GF-D8 (cell line): ENCODE measurements at regions not wholly inside any gene's neighbourhood (a gene's known extent, or its start where the extent isn't known, plus 50 kb on each side); places are given as distances from the start of the nearest gene placed in this dataset.

Experiments used
- DNase-seq: peaks from one replicate; lab custom pipeline; 2025; lab: John Stamatoyannopoulos, UW

DNA sequence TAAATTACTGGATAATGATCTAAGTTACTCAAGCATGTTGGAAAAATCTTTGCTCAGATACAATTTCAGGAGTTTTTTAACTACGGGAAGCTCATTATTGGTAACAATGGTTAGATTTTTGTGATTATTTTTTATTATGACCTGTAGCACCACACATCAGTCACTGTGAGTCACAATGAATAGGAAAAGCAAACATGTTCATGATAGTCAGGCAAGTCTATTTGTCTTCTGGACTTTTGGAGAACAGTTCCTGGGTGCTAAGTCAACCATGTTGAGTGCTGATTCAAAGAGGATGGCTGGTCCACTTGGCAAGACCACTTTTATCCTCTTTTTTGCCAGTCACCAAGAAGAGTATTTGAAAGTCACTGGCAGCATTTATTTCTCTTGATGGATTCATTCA lies 403.2 kb downstream of the KIF4B start:
- no peak for DNase-seq

DNA sequence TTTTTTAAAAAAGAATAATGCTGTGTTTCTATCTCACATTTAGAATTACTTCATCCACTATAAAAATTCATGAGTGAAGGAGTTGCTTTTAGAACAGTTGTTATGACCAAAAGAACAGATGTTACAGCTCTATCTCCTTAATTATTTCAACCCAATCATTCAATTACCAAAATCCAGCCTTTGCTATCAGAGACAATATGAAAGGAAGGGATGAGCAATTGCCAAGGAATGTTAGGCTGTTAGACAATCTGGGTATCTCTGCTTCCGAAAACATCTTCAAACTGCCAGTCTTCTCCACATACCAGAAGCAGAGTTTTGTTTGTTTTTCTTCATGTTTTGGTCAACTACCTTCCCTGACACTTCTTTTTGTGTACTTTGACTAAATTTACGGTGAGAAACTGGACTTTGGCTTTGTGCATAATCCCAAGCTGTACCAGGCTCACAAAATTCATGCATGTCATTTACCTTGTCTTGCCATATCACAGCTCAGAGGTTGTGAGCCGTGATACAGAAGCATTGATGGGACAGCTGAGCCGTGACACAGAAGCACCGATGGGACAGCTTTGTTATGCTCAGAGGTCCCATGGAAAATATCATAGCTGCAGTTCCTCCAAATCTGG lies 405.5 kb downstream of the KIF4B start:
- DNase-seq: no peak

DNA sequence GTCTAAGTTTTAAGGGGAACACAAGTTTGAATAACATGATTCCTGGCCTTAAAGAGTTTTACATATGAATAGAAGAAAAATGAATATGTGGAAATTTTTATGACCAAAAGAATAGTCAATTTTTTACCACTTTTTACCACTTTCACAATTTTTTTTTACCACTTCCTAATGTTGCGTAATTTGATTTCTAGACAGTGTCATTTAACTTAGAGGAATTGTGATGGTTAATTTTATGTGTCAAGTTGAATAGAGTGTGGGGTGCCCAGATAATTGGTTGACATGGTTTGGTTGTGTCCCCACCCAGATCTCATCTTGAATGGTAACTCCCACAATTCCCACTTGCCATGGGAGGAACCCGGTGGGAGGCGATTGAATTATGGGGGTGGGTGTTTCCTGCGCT lies 416.6 kb downstream of the KIF4B start:
- no peak for DNase-seq

- no peak for DNase-seq
Measured at GRCh38 chr5:155434267-155434666, 420.7 kb downstream of the KIF4B start.

GRCh38 chr5:155434681-155435080 lies 421.1 kb downstream of the KIF4B start:
- no peak for DNase-seq

DNA sequence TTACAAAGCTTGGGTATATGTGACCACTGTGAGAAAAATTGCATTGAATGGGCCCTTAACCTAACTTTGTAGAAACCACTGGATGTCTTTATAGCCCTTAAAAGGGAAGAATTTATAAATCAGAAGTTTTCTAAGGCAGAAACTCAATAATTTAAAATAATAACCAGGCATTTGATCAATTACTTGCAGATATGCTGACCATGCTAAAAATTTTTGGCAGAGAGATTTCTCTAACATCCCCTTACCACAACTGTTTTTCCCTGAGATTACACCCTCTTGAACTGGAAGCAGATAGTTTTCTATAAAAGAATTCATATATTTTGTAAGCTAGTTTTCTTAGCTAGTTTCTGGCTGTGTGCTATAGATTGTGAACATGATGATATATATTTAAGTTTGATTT lies 428.3 kb downstream of the KIF4B start:
- no peak for DNase-seq

GRCh38 chr5:155451106-155451505 lies 437.6 kb downstream of the KIF4B start:
- DNase-seq: no peak

GRCh38 chr5:155455791-155456514 lies 442.4 kb downstream of the KIF4B start:
- DNase-seq: no peak

DNA sequence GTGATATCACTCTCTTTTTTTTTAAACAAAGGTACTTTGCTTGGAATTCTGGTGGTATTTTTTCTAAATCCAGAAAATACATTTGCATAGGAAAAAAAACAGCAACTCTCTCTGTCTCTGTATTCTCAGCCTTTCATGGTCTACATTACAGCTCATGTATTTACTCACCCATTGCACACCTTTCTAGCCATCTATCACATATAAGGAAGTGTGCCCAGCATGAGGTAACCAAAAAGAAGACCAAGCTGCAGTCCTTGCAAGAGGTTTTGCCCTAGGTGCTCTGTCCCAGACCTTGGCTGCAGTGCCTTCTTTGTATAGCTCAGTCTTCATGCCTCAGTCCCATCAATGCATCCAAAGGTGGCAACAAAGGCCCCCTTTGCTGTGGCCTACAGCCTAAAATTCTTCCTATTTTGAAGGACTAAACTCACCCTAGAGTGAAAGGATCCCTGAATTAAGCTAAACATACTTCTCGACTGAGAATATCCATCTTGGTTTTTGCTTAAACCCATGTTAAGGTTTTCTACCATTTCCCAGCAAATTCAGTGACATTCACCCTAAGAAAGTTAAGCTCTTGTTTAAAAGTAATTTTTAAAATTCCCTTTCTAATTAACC lies 446.4 kb downstream of the KIF4B start:
- no peak for DNase-seq

- no peak for DNase-seq
Measured at GRCh38 chr5:155460501-155460931, 447.0 kb downstream of the KIF4B start.

- DNase-seq: no peak
Measured at GRCh38 chr5:155461304-155461703, 447.7 kb downstream of the KIF4B start.

DNA sequence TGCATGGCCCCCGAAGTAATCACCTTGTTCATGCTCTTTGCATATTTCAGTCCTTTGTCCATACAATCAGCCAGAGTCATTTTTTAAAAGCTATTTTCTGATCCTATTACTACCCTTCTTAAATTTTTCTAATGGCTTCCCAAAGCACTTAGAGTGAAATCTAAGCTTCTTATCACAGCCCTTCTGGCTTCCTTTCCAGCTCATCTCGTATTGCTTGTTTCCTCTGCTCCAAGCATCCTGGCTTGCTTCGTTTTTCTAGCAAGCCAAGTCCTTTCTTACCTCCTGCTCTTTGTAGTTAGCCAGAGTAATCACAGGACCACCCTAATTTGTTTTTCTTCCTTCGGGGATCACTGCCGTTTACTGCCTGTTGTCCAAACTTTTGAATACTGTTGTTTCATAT lies 453.3 kb downstream of the KIF4B start:
- no peak for DNase-seq

GRCh38 chr5:155471027-155471426 lies 457.5 kb downstream of the KIF4B start:
- no peak for DNase-seq

DNA sequence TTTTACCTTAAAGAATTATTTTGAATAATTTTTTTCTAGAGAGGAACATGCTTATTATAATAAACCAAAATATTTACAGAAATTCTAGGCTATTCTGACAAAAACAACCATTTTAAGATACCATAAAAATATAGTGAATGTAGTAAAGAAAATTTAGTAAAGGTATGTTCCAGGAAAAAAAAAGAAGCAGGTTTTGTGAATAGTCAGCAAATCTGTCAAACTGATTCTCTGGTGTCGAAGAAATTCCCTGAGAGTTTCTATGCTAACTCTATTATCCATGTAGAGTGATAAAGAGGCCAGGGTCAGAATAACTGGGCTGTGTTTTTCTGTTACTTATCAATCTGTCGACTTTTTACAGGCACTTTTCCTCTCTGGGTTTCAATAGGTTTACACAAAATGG lies 459.2 kb downstream of the KIF4B start:
- no peak for DNase-seq

DNA sequence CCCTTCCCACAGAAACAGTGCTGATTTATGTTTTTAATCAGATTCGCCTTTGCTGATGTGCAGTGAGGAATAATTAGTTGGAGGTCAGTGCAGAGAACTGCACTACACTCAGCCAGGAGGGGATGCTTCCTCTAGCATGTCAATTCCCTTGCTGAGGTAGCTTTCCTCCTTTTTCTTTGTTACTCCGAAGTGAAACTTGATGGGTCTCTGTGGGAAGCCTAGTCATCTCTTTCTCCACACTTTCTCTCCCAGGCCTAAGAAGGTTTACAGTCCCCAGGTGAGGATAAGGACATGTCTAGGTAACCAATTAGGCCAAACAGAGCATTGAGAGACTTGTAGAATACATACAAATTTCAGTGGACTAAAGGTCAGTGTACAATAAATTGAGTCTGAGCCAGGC lies 461.8 kb downstream of the KIF4B start:
- DNase-seq: no peak

- no peak for DNase-seq
Measured at GRCh38 chr5:155480731-155481131, 467.2 kb downstream of the KIF4B start.

GRCh38 chr5:155481182-155481581 lies 467.6 kb downstream of the KIF4B start:
- no peak for DNase-seq

GRCh38 chr5:155482428-155482827 lies 468.9 kb downstream of the KIF4B start:
- DNase-seq: no peak

DNA sequence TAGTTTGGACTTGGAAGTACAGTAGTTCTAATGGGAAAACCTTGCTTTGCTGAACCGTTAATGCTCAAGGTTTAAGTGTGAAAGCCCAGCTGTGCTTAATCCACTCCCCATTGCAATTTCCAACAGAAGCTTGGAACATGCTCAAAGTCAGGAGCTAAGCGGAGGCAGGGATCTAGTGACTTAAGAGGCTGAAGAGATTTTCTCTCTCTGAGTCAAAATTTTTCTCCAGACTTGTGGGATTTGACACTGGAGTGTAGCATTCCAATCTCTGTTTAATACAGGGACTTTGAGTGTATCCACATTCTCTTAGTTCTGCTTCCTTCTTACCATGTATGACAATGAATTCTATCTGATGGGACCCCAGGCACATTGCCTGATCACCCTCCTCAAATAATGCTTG lies 471.8 kb downstream of the KIF4B start:
- no peak for DNase-seq

GRCh38 chr5:155489949-155490348 lies 476.4 kb downstream of the KIF4B start:
- no peak for DNase-seq

GRCh38 chr5:155492191-155492590 lies 478.6 kb downstream of the KIF4B start:
- DNase-seq: no peak

DNA sequence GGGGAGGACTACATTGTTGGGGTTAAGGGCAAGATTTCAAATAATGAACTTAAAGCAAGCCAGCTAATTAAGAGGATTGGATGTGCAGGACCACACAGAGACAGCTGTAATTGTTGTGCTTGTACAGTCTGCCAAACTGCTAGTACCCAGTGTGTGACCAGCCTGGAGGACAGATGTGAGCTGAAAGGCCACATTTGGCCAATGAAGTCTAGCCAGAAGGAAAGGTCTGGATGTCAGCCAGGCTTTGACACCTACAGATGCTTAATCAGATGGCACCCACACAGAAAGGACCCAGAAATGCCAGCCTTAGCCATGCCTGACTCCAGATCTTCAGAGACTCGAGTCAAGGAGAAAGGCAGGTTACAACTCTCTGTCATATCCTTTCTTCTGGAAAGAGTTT lies 491.1 kb downstream of the KIF4B start:
- no peak for DNase-seq

- no peak for DNase-seq
Measured at GRCh38 chr5:155507363-155507762, 493.8 kb downstream of the KIF4B start.

- no peak for DNase-seq
Measured at GRCh38 chr5:155508673-155509072, 495.1 kb downstream of the KIF4B start.
